ENCODE measurements at regions not wholly inside any gene's neighbourhood (a gene's known extent, or its start where the extent isn't known, plus 50 kb on each side); places are given as distances from the start of the nearest gene placed in this dataset.

DNA sequence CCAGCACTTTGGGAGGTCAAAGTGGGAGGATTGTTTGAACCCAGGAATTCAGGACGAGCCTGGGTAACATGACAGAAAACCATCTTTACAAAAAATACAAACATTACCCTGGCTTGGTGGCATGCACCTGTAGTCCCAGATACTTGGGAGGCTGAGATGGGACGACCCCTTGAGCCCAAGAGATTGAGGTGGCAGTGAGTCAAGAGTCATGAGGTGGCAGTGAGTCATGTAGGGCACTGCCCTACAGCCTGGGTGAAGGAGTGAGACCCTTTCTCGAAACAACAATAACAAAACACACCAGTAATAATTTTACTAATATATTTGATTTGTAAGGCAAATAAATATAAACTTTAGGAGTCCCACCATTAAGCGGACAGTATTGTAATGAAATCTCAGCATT, 1906.2 kb downstream of the NCAM2 start:
- TF ChIP-seq, protein P1, sequence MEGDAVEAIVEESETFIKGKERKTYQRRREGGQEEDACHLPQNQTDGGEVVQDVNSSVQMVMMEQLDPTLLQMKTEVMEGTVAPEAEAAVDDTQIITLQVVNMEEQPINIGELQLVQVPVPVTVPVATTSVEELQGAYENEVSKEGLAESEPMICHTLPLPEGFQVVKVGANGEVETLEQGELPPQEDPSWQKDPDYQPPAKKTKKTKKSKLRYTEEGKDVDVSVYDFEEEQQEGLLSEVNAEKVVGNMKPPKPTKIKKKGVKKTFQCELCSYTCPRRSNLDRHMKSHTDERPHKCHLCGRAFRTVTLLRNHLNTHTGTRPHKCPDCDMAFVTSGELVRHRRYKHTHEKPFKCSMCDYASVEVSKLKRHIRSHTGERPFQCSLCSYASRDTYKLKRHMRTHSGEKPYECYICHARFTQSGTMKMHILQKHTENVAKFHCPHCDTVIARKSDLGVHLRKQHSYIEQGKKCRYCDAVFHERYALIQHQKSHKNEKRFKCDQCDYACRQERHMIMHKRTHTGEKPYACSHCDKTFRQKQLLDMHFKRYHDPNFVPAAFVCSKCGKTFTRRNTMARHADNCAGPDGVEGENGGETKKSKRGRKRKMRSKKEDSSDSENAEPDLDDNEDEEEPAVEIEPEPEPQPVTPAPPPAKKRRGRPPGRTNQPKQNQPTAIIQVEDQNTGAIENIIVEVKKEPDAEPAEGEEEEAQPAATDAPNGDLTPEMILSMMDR (IDR thresholded peaks at IDR 0.05), result no peak
- TF ChIP-seq SIN3A (IDR thresholded peaks at IDR 0.05; ENCODE audit: borderline replicate concordance, insufficient read depth, low read depth, low read length), result no peak

Data from Panc1 (cell line).